ENCODE measurements at regions not wholly inside any gene's neighbourhood (a gene's known extent, or its start where the extent isn't known, plus 50 kb on each side); places are given as distances from the start of the nearest gene placed in this dataset.

GRCh38 chr2:217562871-217563480 is 439.8 kb downstream of the TNS1 start:
- TF ChIP-seq, protein P1, sequence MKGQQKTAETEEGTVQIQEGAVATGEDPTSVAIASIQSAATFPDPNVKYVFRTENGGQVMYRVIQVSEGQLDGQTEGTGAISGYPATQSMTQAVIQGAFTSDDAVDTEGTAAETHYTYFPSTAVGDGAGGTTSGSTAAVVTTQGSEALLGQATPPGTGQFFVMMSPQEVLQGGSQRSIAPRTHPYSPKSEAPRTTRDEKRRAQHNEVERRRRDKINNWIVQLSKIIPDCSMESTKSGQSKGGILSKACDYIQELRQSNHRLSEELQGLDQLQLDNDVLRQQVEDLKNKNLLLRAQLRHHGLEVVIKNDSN (IDR thresholded peaks at IDR 0.05; ENCODE audit: borderline replicate concordance, low read depth), result no peak
- TF ChIP-seq TAF1 (IDR thresholded peaks at IDR 0.05; ENCODE audit: borderline replicate concordance, low read depth, low read length), result no peak
- no peak for TF ChIP-seq IRF3 (IDR thresholded peaks at IDR 0.05; ENCODE audit: low read depth, low read length)
- TF ChIP-seq, protein P2, sequence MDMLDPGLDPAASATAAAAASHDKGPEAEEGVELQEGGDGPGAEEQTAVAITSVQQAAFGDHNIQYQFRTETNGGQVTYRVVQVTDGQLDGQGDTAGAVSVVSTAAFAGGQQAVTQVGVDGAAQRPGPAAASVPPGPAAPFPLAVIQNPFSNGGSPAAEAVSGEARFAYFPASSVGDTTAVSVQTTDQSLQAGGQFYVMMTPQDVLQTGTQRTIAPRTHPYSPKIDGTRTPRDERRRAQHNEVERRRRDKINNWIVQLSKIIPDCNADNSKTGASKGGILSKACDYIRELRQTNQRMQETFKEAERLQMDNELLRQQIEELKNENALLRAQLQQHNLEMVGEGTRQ (IDR thresholded peaks at IDR 0.05; ENCODE audit: borderline replicate concordance, low read depth, low read length), result no peak
- no peak for TF ChIP-seq NFIC (IDR thresholded peaks at IDR 0.05; ENCODE audit: borderline replicate concordance)
- no peak for TF ChIP-seq YY1 (IDR thresholded peaks at IDR 0.05; ENCODE audit: low read depth)
- no peak for TF ChIP-seq POLR2AphosphoS5 (IDR thresholded peaks at IDR 0.05; ENCODE audit: low read depth, low read length)
- TF ChIP-seq JUND (IDR thresholded peaks at IDR 0.05), result no peak
- TF ChIP-seq, protein P3, sequence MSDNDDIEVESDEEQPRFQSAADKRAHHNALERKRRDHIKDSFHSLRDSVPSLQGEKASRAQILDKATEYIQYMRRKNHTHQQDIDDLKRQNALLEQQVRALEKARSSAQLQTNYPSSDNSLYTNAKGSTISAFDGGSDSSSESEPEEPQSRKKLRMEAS (IDR thresholded peaks at IDR 0.05; ENCODE audit: low read depth), result no peak
- TF ChIP-seq CTCF (IDR thresholded peaks at IDR 0.05), result no peak
